ENCODE measurements at regions not wholly inside any gene's neighbourhood (a gene's known extent, or its start where the extent isn't known, plus 50 kb on each side); places are given as distances from the start of the nearest gene placed in this dataset.

DNA sequence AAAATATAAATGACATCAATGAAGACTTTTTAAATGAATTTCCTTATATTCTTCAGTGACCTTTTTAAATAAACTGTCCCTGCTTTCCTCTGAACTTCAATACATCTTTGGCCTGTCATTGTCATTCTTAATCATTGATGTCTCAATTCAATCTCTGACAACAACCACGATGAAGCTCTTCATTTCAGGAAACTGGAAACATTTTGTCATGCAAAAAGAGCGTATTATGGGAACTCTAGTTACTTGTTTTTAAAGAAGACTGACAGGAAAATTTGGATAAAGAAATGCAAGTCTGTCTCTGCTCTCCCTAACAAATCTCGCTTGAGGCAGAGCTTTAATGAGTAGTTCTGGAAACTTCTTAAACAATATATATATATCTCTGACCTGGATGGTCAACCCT is 535.8 kb upstream of the ADGRL2 start:
- Histone ChIP-seq H2AFZ (ENCODE audit: low read length) (no peak overlapping the region), H3K4me1 (ENCODE audit: insufficient read depth, low read length, severe bottlenecking) (no peaks in the 10 kb centered on the region), H3K9ac (ENCODE audit: low read length) (no peak overlapping the region), H3K9me2 (ENCODE audit: low read depth, low read length) (no peaks in the 10 kb centered on the region), H3F3A (ENCODE audit: insufficient read depth, low read length) (no peaks in the 10 kb centered on the region), H3K4me2 (ENCODE audit: low read length) (no peak overlapping the region), H4K20me1 (ENCODE audit: insufficient read depth, low read length) (no peaks in the 10 kb centered on the region), H3K27ac (ENCODE audit: low read depth, low read length, poor library complexity, severe bottlenecking) (no peak overlapping the region), H3K9me3 (ENCODE audit: low read length) (no peaks in the 10 kb centered on the region), H3K36me3 (ENCODE audit: insufficient read depth, low read length) (no peaks in the 10 kb centered on the region), H3K27me3 (ENCODE audit: insufficient read depth, low read length) (no peaks in the 10 kb centered on the region), H3K79me2 (ENCODE audit: insufficient read depth, low read length) (no peaks in the 10 kb centered on the region), H3K4me3 (ENCODE audit: low read depth, low read length, poor library complexity, severe bottlenecking) (no peak overlapping the region)
- TF ChIP-seq EZH2 (IDR thresholded peaks at IDR 0.05; ENCODE audit: borderline replicate concordance, low read length): no peak
- TF ChIP-seq, protein P1, sequence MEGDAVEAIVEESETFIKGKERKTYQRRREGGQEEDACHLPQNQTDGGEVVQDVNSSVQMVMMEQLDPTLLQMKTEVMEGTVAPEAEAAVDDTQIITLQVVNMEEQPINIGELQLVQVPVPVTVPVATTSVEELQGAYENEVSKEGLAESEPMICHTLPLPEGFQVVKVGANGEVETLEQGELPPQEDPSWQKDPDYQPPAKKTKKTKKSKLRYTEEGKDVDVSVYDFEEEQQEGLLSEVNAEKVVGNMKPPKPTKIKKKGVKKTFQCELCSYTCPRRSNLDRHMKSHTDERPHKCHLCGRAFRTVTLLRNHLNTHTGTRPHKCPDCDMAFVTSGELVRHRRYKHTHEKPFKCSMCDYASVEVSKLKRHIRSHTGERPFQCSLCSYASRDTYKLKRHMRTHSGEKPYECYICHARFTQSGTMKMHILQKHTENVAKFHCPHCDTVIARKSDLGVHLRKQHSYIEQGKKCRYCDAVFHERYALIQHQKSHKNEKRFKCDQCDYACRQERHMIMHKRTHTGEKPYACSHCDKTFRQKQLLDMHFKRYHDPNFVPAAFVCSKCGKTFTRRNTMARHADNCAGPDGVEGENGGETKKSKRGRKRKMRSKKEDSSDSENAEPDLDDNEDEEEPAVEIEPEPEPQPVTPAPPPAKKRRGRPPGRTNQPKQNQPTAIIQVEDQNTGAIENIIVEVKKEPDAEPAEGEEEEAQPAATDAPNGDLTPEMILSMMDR (IDR thresholded peaks at IDR 0.05; ENCODE audit: low read length): no peak

DNA sequence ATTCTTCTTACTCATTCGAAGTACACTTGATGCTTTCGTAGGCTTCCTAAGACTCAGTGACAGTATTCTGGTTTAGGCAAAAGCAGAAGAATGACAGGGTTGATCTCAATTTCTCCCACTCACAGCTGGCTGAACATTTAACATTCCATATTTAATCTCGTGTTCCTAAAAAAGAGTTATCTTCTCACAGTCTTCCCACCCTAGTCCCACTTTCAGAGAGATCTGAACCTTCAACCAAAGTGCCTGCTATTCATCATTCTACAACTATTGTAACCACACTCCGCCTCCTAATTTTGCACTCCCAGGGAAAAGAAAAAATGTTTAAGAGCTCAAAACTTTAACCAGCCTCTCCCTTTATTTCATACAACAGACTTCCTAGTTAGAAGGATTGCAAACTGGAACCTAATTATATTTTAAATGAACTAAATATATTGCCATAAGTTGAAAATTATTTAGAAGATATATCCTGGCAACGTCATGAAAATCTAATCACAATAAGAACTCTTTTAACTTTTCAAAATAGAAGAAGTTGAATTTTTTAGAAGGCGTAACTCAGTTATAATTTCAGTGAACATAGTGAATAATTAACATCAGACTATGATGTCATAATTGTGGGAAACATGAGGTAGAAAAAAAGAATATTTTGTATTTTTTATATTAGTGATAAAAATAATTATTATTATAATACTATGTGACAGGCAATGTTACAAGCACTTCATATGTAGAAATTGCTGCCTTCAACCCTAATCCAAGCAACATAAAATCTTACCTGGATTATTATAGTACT is 540.9 kb upstream of the ADGRL2 start:
- H3K4me3 ChIP-seq (ENCODE audit: low read depth, low read length, poor library complexity, severe bottlenecking): no peak overlapping the region
- no peaks in the 10 kb centered on the region for H3K27me3 ChIP-seq (ENCODE audit: insufficient read depth, low read length)
- H3K4me2 ChIP-seq (ENCODE audit: low read length): no peak overlapping the region
- no peaks in the 10 kb centered on the region for H4K20me1 ChIP-seq (ENCODE audit: insufficient read depth, low read length)
- H3K36me3 ChIP-seq (ENCODE audit: insufficient read depth, low read length): no peaks in the 10 kb centered on the region
- H3F3A ChIP-seq (ENCODE audit: insufficient read depth, low read length): no peaks in the 10 kb centered on the region
- H2AFZ ChIP-seq (ENCODE audit: low read length): no peak overlapping the region
- no peak overlapping the region for H3K27ac ChIP-seq (ENCODE audit: low read depth, low read length, poor library complexity, severe bottlenecking)
- H3K79me2 ChIP-seq (ENCODE audit: insufficient read depth, low read length): no peaks in the 10 kb centered on the region
- H3K9ac ChIP-seq (ENCODE audit: low read length): no peak overlapping the region
- TF ChIP-seq, protein P1 (IDR thresholded peaks at IDR 0.05; ENCODE audit: low read length): no peak
- TF ChIP-seq EZH2 (IDR thresholded peaks at IDR 0.05; ENCODE audit: borderline replicate concordance, low read length): no peak
- H3K4me1 ChIP-seq (ENCODE audit: insufficient read depth, low read length, severe bottlenecking): no peaks in the 10 kb centered on the region
- no peaks in the 10 kb centered on the region for H3K9me2 ChIP-seq (ENCODE audit: low read depth, low read length)
- H3K9me3 ChIP-seq (ENCODE audit: low read length): no peaks in the 10 kb centered on the region

DNA sequence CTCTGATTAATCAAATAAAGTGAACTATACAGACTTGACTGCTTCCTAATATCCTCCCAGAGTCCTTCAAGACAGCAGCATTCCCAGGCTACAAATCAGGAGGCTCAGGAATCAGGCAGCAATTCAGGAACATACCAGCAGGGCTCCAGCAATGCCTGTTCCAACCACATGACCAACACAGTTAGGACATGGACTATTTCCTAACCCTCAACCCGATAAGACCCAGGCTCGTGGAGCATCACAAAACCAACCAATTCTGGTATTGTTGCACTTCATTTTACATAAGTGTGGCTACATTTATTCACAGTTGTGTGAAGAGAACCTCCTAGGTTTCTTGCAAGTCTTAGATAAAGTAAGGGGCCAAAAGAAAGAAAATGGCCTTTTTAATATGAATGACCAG is 546.2 kb upstream of the ADGRL2 start:
- no peaks in the 10 kb centered on the region for H3K79me2 ChIP-seq (ENCODE audit: insufficient read depth, low read length)
- no peaks in the 10 kb centered on the region for H3K27me3 ChIP-seq (ENCODE audit: insufficient read depth, low read length)
- H3K9me3 ChIP-seq (ENCODE audit: low read length): no peaks in the 10 kb centered on the region
- no peak for TF ChIP-seq EZH2 (IDR thresholded peaks at IDR 0.05; ENCODE audit: borderline replicate concordance, low read length)
- TF ChIP-seq, protein P1 (IDR thresholded peaks at IDR 0.05; ENCODE audit: low read length): no peak
- no peaks in the 10 kb centered on the region for H3K36me3 ChIP-seq (ENCODE audit: insufficient read depth, low read length)
- H3K4me2 ChIP-seq (ENCODE audit: low read length): no peak overlapping the region
- H3K4me3 ChIP-seq (ENCODE audit: low read depth, low read length, poor library complexity, severe bottlenecking): no peak overlapping the region
- H2AFZ ChIP-seq (ENCODE audit: low read length): no peak overlapping the region
- no peak overlapping the region for H3K27ac ChIP-seq (ENCODE audit: low read depth, low read length, poor library complexity, severe bottlenecking)
- no peaks in the 10 kb centered on the region for H3F3A ChIP-seq (ENCODE audit: insufficient read depth, low read length)
- no peaks in the 10 kb centered on the region for H3K4me1 ChIP-seq (ENCODE audit: insufficient read depth, low read length, severe bottlenecking)
- no peaks in the 10 kb centered on the region for H3K9me2 ChIP-seq (ENCODE audit: low read depth, low read length)
- H4K20me1 ChIP-seq (ENCODE audit: insufficient read depth, low read length): no peaks in the 10 kb centered on the region
- H3K9ac ChIP-seq (ENCODE audit: low read length): no peak overlapping the region
